Cerebellar cortex (tissue), 1 donor: ENCODE measurements at regions not wholly inside any gene's neighbourhood (a gene's known extent, or its start where the extent isn't known, plus 50 kb on each side); places are given as distances from the start of the nearest gene placed in this dataset.
A peak's percentile ranks its signal among the peaks of the same experiment; 100 is the strongest.

Experiments
- DNase-seq: peaks from one replicate; pipeline ENCODE4 v3.0.0-alpha.2; 2015; ENCODE audit warnings: low spot score

- DNase-seq = no peak
These were observed 158.6 kb upstream of the BDNF start for GRCh38 chr11:27858866-27859265.

- no peak for DNase-seq
These were observed 157.3 kb upstream of the BDNF start for GRCh38 chr11:27857588-27857987.

- peak; percentile 20 for DNase-seq
These were observed 156.8 kb upstream of the BDNF start for GRCh38 chr11:27857014-27857413.

- DNase-seq = no peak
These were observed 148.2 kb upstream of the BDNF start for GRCh38 chr11:27848423-27848822.

GRCh38 chr11:27847496-27847895, 147.2 kb upstream of the BDNF start:
- no peak for DNase-seq

GRCh38 chr11:27842290-27842689, 142.0 kb upstream of the BDNF start:
- no peak for DNase-seq

- DNase-seq = no peak
These were observed 140.8 kb upstream of the BDNF start for GRCh38 chr11:27841023-27841422.

- DNase-seq = no peak
These were observed 139.1 kb upstream of the BDNF start for GRCh38 chr11:27839226-27839913.

GRCh38 chr11:27838674-27839073, 138.4 kb upstream of the BDNF start:
- no peak for DNase-seq

- DNase-seq = no peak
These were observed 137.8 kb upstream of the BDNF start for GRCh38 chr11:27837895-27838563.

- peak; percentile 64 for DNase-seq
These were observed 130.0 kb upstream of the BDNF start for GRCh38 chr11:27830206-27830605.

- no peak for DNase-seq
These were observed 120.0 kb upstream of the BDNF start for GRCh38 chr11:27820249-27820648.

GRCh38 chr11:27816197-27816596, 115.9 kb upstream of the BDNF start:
- no peak for DNase-seq

- DNase-seq = no peak
These were observed 112.1 kb upstream of the BDNF start for GRCh38 chr11:27812341-27812740.

- no peak for DNase-seq
These were observed 107.3 kb upstream of the BDNF start for GRCh38 chr11:27807596-27807995.

- no peak for DNase-seq
These were observed 105.9 kb upstream of the BDNF start for GRCh38 chr11:27806122-27806521.

- no peak for DNase-seq
These were observed 96.0 kb upstream of the BDNF start for GRCh38 chr11:27795955-27796861.

- DNase-seq = no peak
These were observed 86.6 kb upstream of the BDNF start for GRCh38 chr11:27786864-27787263.

- DNase-seq = no peak
These were observed 86.1 kb upstream of the BDNF start for GRCh38 chr11:27786331-27786730.

GRCh38 chr11:27783701-27784355, 83.6 kb upstream of the BDNF start:
- no peak for DNase-seq

GRCh38 chr11:27777033-27777432, 76.8 kb upstream of the BDNF start:
- DNase-seq = no peak

- DNase-seq = no peak
These were observed 73.6 kb upstream of the BDNF start for GRCh38 chr11:27773884-27774283.
